A204.1 (cell line): ENCODE measurements at regions not wholly inside any gene's neighbourhood (a gene's known extent, or its start where the extent isn't known, plus 50 kb on each side); places are given as distances from the start of the nearest gene placed in this dataset.
A peak's percentile ranks its signal among the peaks of the same experiment; 100 is the strongest.

Source experiments
- FAIRE-seq: peaks from 2 replicates; lab custom pipeline; 2012; peaks lifted over from hg19 to GRCh38; lab: Jason Lieb, UNC

- FAIRE-seq: no peak
These were observed 185.9 kb upstream of the ZBTB20 start for GRCh38 chr3:115332998-115333397.

GRCh38 chr3:115336836-115337235 is 189.7 kb upstream of the ZBTB20 start:
- no peak for FAIRE-seq

- FAIRE-seq: no peak
These were observed 193.5 kb upstream of the ZBTB20 start for GRCh38 chr3:115340586-115340985.

GRCh38 chr3:115341208-115341607 is 194.1 kb upstream of the ZBTB20 start:
- no peak for FAIRE-seq

- FAIRE-seq: no peak
These were observed 200.6 kb upstream of the ZBTB20 start for GRCh38 chr3:115347737-115348136.

- no peak for FAIRE-seq
These were observed 201.3 kb upstream of the ZBTB20 start for GRCh38 chr3:115348412-115348811.

- peak; percentile 9 for FAIRE-seq
These were observed 202.1 kb upstream of the ZBTB20 start for GRCh38 chr3:115348951-115349745.

GRCh38 chr3:115350606-115351005 is 203.5 kb upstream of the ZBTB20 start:
- no peak for FAIRE-seq

- no peak for FAIRE-seq
These were observed 204.1 kb upstream of the ZBTB20 start for GRCh38 chr3:115351193-115351592.

- FAIRE-seq: no peak
These were observed 206.9 kb upstream of the ZBTB20 start for GRCh38 chr3:115354010-115354409.

- FAIRE-seq: no peak
These were observed 210.4 kb upstream of the ZBTB20 start for GRCh38 chr3:115357456-115357855.

GRCh38 chr3:115359536-115359935 is 212.4 kb upstream of the ZBTB20 start:
- no peak for FAIRE-seq

GRCh38 chr3:115361806-115362205 is 214.7 kb upstream of the ZBTB20 start:
- no peak for FAIRE-seq

GRCh38 chr3:115363071-115363470 is 216.0 kb upstream of the ZBTB20 start:
- no peak for FAIRE-seq

GRCh38 chr3:115369021-115369420 is 221.9 kb upstream of the ZBTB20 start:
- FAIRE-seq: no peak

GRCh38 chr3:115375362-115375761 is 228.3 kb upstream of the ZBTB20 start:
- no peak for FAIRE-seq

- no peak for FAIRE-seq
These were observed 233.9 kb upstream of the ZBTB20 start for GRCh38 chr3:115380883-115381572.

GRCh38 chr3:115381573-115381912 is 234.5 kb upstream of the ZBTB20 start:
- no peak for FAIRE-seq

GRCh38 chr3:115381931-115382330 is 234.8 kb upstream of the ZBTB20 start:
- FAIRE-seq: no peak

- no peak for FAIRE-seq
These were observed 237.3 kb upstream of the ZBTB20 start for GRCh38 chr3:115384381-115384780.

- FAIRE-seq: no peak
These were observed 237.3 kb upstream of the GAP43 start for GRCh38 chr3:115385774-115386730.

- no peak for FAIRE-seq
These were observed 235.1 kb upstream of the GAP43 start for GRCh38 chr3:115388166-115388565.

GRCh38 chr3:115388811-115389210 is 234.5 kb upstream of the GAP43 start:
- FAIRE-seq: no peak
